K562 (cell line): ENCODE measurements at regions not wholly inside any gene's neighbourhood (a gene's known extent, or its start where the extent isn't known, plus 50 kb on each side); places are given as distances from the start of the nearest gene placed in this dataset.

Experiments used
- ATAC-seq: fragments of 200-7000 bp; cut with Tn5 transposase; 3 replicates; pipeline ENCODE4 v1.9.1; 2020; ENCODE audit warnings: moderate library complexity
- BruUV-seq: library from RNA; stranded (reverse); fragments of 400-500 nt; replicated peaks from 2 replicates; lab custom pipeline; 2021; lab: Mats Ljungman, UMichigan
- CTCF ChIA-PET: fragments of 300-600 bp; formaldehyde crosslinking; extraction: SDS; loops from one replicate; lab custom pipeline; 2021; ENCODE audit warnings: low intra/inter-chr PET ratio; lab: Yijun Ruan, JAX
- POLR2A ChIA-PET: fragments of 300-600, 350-650 bp; sonication (Branson Sonifier 250); formaldehyde crosslinking; extraction: SDS; loops from one replicate; lab custom pipeline; 2021; ENCODE audit warnings: antibody characterized with exemption, inconsistent platforms; lab: Yijun Ruan, JAX
- DNase-seq, 4 experiments: peaks; one replicate each; pipeline versions ENCODE4 v3.0.0 to v3.0.0-alpha.2; 2011 to 2018; ENCODE audit warnings: low spot score in 3 of 4, mixed read lengths in 3 of 4; ENCODE audit errors: extremely low read depth in 1 of 4
- FAIRE-seq: peaks from 2 replicates; lab custom pipeline; 2011; peaks lifted over from hg19 to GRCh38; lab: Jason Lieb, UNC
- H2AFZ ChIP-seq: 2 replicates; pipeline ENCODE4 v1.6.0; 2011; ENCODE audit warnings: low read depth, low read length, control low read depth, inconsistent platforms
- H3K27ac ChIP-seq: fragments of 200-600 bp; 3 replicates; pipeline ENCODE4 v1.8.0; 2011; ENCODE audit warnings: low read depth, mild to moderate bottlenecking, control low read depth, inconsistent platforms, low read length, moderate library complexity, mixed read lengths; ENCODE audit errors: extremely low read depth
- H3K27me3 ChIP-seq, 2 experiments: fragments of 300-600 bp in 1 of 2; 2 replicates in 1 of 2; 3 replicates in 1 of 2; pipeline versions ENCODE4 v1.6.0 to v1.8.0; 2011; ENCODE audit warnings: inconsistent platforms in 2 of 2, low read length in 2 of 2, mild to moderate bottlenecking in 1 of 2, mixed read lengths in 1 of 2, moderate library complexity in 1 of 2; ENCODE audit not compliant: control insufficient read depth in 2 of 2, insufficient read depth in 2 of 2
- H3K36me3 ChIP-seq: fragments of 300-600 bp; 3 replicates; pipeline ENCODE4 v1.8.0; 2011; ENCODE audit warnings: mild to moderate bottlenecking, low read length, inconsistent platforms; ENCODE audit not compliant: control insufficient read depth, insufficient read depth
- H3K4me1 ChIP-seq, 2 experiments: fragments of 200-600 bp in 1 of 2; replicated peaks in 1 of 2; 2 replicates in 1 of 2; 3 replicates in 1 of 2; pipeline versions ENCODE4 v1.5.1 to v1.8.0; 2011; ENCODE audit warnings: inconsistent platforms in 2 of 2, low read length in 2 of 2, mild to moderate bottlenecking in 1 of 2, mixed read lengths in 1 of 2, moderate library complexity in 1 of 2; ENCODE audit not compliant: control insufficient read depth in 2 of 2, insufficient read depth in 2 of 2
- H3K4me2 ChIP-seq: 2 replicates; pipeline ENCODE4 v1.6.1; 2011; ENCODE audit warnings: low read length, control low read depth, inconsistent platforms, mixed read lengths; ENCODE audit not compliant: insufficient read depth
- H3K4me3 ChIP-seq: fragments of 200-600 bp; sonication (generic), shearing (Covaris generic); 2 replicates; pipeline ENCODE4 v1.5.1; 2016; ENCODE audit warnings: control low read depth, inconsistent platforms
- H3K79me2 ChIP-seq: fragments of 200-600 bp; 3 replicates; pipeline ENCODE4 v1.8.0; 2011; ENCODE audit warnings: low read length, inconsistent platforms; ENCODE audit not compliant: control insufficient read depth, insufficient read depth
- H3K9ac ChIP-seq, 2 experiments: 2 replicates each; pipeline versions ENCODE4 v1.6.0 to v1.6.1; 2011; ENCODE audit warnings: low read depth in 2 of 2, low read length in 2 of 2, control low read depth in 1 of 2, inconsistent platforms in 1 of 2, mild to moderate bottlenecking in 1 of 2, mixed read lengths in 1 of 2; ENCODE audit not compliant: insufficient read depth in 1 of 2
- H3K9me1 ChIP-seq: one replicate; pipeline ENCODE4 v1.6.0; 2011; ENCODE audit warnings: inconsistent platforms, mild to moderate bottlenecking, low read length, moderate library complexity; ENCODE audit not compliant: control insufficient read depth, insufficient read depth
- H3K9me3 ChIP-seq: replicated peaks from 2 replicates; pipeline ENCODE4 v1.5.1; 2011; ENCODE audit warnings: low read depth, low read length, inconsistent platforms; ENCODE audit not compliant: control insufficient read depth, insufficient read depth
- H4K20me1 ChIP-seq: replicated peaks from 2 replicates; pipeline ENCODE4 v1.6.1; 2011; ENCODE audit warnings: low read length, inconsistent platforms, mixed read lengths; ENCODE audit not compliant: control insufficient read depth, insufficient read depth
- DACH1 ChIP-seq: fragments of 450-650 bp; IDR thresholded peaks from 2 replicates; pipeline ENCODE4 v1.6.1; 2018; ENCODE audit not compliant: partially characterized antibody
- FOXP4 ChIP-seq: sonication (generic); formaldehyde crosslinking; IDR thresholded peaks from 2 replicates; pipeline ENCODE4 v1.8.0; 2022; ENCODE audit warnings: mild to moderate bottlenecking, missing genetic modification reagents, borderline replicate concordance
- HMGN3 ChIP-seq: IDR thresholded peaks from 2 replicates; pipeline ENCODE4 v1.6.1; 2011; ENCODE audit warnings: borderline replicate concordance, low read depth, mild to moderate bottlenecking, mixed read lengths, low read length; ENCODE audit not compliant: insufficient read length; ENCODE audit errors: extremely low read depth
- KAT8 ChIP-seq: fragments of 450-650 bp; IDR thresholded peaks from 2 replicates; pipeline ENCODE4 v1.6.1; 2016; ENCODE audit warnings: low read depth, mild to moderate bottlenecking
- MAFF ChIP-seq: IDR thresholded peaks from 2 replicates; pipeline ENCODE4 v1.6.1; 2012; ENCODE audit warnings: low read length, improper control_type of control experiment
- MTA2 ChIP-seq: fragments of 450-650 bp; IDR thresholded peaks from 2 replicates; pipeline ENCODE4 v1.6.1; 2016; ENCODE audit warnings: low read depth
- NFIC ChIP-seq: fragments of 450-650 bp; IDR thresholded peaks from 2 replicates; pipeline ENCODE4 v1.6.1; 2017; ENCODE audit warnings: mild to moderate bottlenecking, inconsistent platforms
- NR1H2 ChIP-seq: sonication (generic); formaldehyde crosslinking; IDR thresholded peaks from 2 replicates; pipeline ENCODE4 v1.4.0; 2020; ENCODE audit warnings: mild to moderate bottlenecking, missing genetic modification reagents
- POLR2AphosphoS5 ChIP-seq: IDR thresholded peaks from 2 replicates; pipeline ENCODE4 v1.6.1; 2011; ENCODE audit warnings: mild to moderate bottlenecking, low read depth, low read length, moderate library complexity; ENCODE audit not compliant: control insufficient read depth, insufficient read depth
- PPARD ChIP-seq: fragments of 250-450 bp; sonication (Bioruptor Pico); IDR thresholded peaks from 2 replicates; pipeline ENCODE4 v1.8.0; 2022; ENCODE audit warnings: inconsistent platforms, mild to moderate bottlenecking, moderate library complexity
- SIN3A ChIP-seq, 2 experiments: fragments of 150-350 bp in 1 of 2; IDR thresholded peaks; 2 replicates each; pipeline ENCODE4 v1.6.1; 2011 to 2016; ENCODE audit warnings: borderline replicate concordance in 2 of 2, low read depth in 2 of 2, low read length in 2 of 2, mild to moderate bottlenecking in 2 of 2, moderate library complexity in 2 of 2; ENCODE audit not compliant: control insufficient read depth in 1 of 2
- TEAD4 ChIP-seq, 2 experiments: sonication (generic) in 1 of 2; formaldehyde crosslinking in 1 of 2; IDR thresholded peaks; 2 replicates each; pipeline versions ENCODE4 v1.6.1 to v1.8.0; 2012 to 2022; ENCODE audit warnings: borderline replicate concordance in 1 of 2, inconsistent platforms in 1 of 2, low read length in 1 of 2, mild to moderate bottlenecking in 1 of 2, missing genetic modification reagents in 1 of 2
- U2AF2 ChIP-seq: fragments of 200-400 bp; formaldehyde crosslinking; optimal IDR thresholded peaks from 2 replicates; pipeline ENCODE3; 2017; ENCODE audit warnings: low read depth, mild to moderate bottlenecking, low read length
- ZEB2 ChIP-seq: fragments of 450-650 bp; IDR thresholded peaks from 2 replicates; pipeline ENCODE4 v1.6.1; 2016
- ZKSCAN1 ChIP-seq: fragments of 150-350 bp; IDR thresholded peaks from 2 replicates; pipeline ENCODE4 v1.6.1; 2016; ENCODE audit warnings: low read depth, low read length
- ZNF12 ChIP-seq: sonication (generic); formaldehyde crosslinking; IDR thresholded peaks from 2 replicates; pipeline ENCODE4 v1.4.0; 2020; ENCODE audit warnings: mild to moderate bottlenecking, missing genetic modification reagents
- ZNF184 ChIP-seq: sonication (generic); formaldehyde crosslinking; IDR thresholded peaks from 2 replicates; pipeline ENCODE4 v1.5.0; 2020; ENCODE audit warnings: missing genetic modification reagents
- ZNF561 ChIP-seq: fragments of 450-650 bp; formaldehyde crosslinking; conservative IDR thresholded peaks from 2 replicates; pipeline ENCODE4 v1.4.0; 2020; ENCODE audit warnings: mild to moderate bottlenecking, moderate library complexity
- ZNF717 ChIP-seq: fragments of 250-450 bp; sonication (Bioruptor Pico); IDR thresholded peaks from 2 replicates; pipeline ENCODE4 v1.5.0; 2021
- ZNF780A ChIP-seq: fragments of 250-450 bp; sonication (Bioruptor Pico); IDR thresholded peaks from 2 replicates; pipeline ENCODE4 v1.5.0; 2021; ENCODE audit warnings: mild to moderate bottlenecking
- WGBS: fragments of 100-300 bp; shearing (Covaris generic); methylation state at CpG from one replicate; pipeline ENCODE4 v1.1.6; 2016; ENCODE audit warnings: low coverage, mixed read lengths; ENCODE audit not compliant: insufficient coverage; ENCODE audit errors: missing lambda C conversion rate; 5-methylcytosine and 5-hydroxymethylcytosine counted together
- in situ Hi-C: fragments of 300-500 bp; cut with MboI; formaldehyde crosslinking; loops from 4 replicates; pipeline ENCODE4 v1.15.0; 2018; ENCODE audit warnings: inconsistent platforms, mixed read lengths
- intact Hi-C: fragments of 100-400 bp; cut with micrococcal nuclease; formaldehyde crosslinking; loops from 2 replicates; pipeline ENCODE4 v1.14.2; 2022
- TF ChIP-seq, protein P1 (sequence below), 2 experiments: fragments of 450-650 bp in 1 of 2; sonication (generic) in 1 of 2; formaldehyde crosslinking in 1 of 2; IDR thresholded peaks in 1 of 2; conservative IDR thresholded peaks in 1 of 2; 2 replicates each; pipeline versions ENCODE4 v1.6.1 to v1.8.1; 2016 to 2023; ENCODE audit warnings: mild to moderate bottlenecking in 2 of 2, moderate library complexity in 2 of 2, inconsistent platforms in 1 of 2, missing genetic modification reagents in 1 of 2

GRCh38 chr16:80260906-80261311, 279.9 kb upstream of the DYNLRB2 start (continued):
- TF ChIP-seq, protein P1, sequence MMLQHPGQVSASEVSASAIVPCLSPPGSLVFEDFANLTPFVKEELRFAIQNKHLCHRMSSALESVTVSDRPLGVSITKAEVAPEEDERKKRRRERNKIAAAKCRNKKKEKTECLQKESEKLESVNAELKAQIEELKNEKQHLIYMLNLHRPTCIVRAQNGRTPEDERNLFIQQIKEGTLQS (IDR thresholded peaks at IDR 0.05), result no peak
- TF ChIP-seq, protein P1 (CRISPR knock-in tag; conservative IDR thresholded peaks at IDR 0.05), result no peak
- TF ChIP-seq, all 486 proteins: peak for 0

DNA sequence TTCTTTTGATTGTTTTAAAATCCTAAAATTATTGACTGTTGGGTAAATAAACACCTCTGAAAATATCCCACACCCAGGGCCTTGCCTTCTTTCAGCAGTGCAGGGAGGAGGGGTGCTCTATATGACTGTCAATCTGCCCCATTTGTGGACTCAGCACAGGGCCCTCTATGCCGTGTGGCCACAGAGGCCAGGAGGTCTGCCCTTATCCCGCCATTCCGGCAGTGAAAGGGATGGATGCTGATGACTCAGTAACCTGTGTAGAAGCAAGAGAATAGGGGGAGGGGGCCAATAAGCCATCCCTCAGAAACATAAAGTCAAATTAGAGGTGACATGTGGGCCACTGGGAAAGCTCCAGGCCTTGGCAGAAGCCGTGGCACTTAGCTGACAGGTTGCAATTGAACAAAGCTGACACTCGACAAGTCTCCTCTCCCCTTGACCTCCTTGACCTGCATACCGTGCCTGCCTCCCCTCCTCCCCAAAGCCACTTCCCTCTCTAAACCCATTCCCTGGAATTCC, 281.4 kb upstream of the DYNLRB2 start:
- BruUV-seq, result no TSS peak
- FAIRE-seq, result no peak
- Histone ChIP-seq H3K9me1 (no peaks in the 10 kb centered on the region), H2AFZ (no peak overlapping the region), H3K27me3 (no peaks in the 10 kb centered on the region), H3K36me3 (no peaks in the 10 kb centered on the region), H3K9me3 (no peaks in the 10 kb centered on the region), H3K27ac (no peak overlapping the region), H3K4me3 (no peak overlapping the region), H3K9ac (no peak overlapping the region), H3K79me2 (no peaks in the 10 kb centered on the region), H4K20me1 (no peaks in the 10 kb centered on the region), H3K4me1 (no peaks in the 10 kb centered on the region), H3K4me2 (no peak overlapping the region)
- TF ChIP-seq NFIC, result no peak
- no peak for TF ChIP-seq TEAD4 (IDR thresholded peaks at IDR 0.05; ENCODE audit: low read length)
- no peak for TF ChIP-seq TEAD4 (CRISPR knock-in tag; IDR thresholded peaks at IDR 0.05; ENCODE audit: borderline replicate concordance)
- TF ChIP-seq ZKSCAN1, result no peak
- no peak for TF ChIP-seq ZNF184 (CRISPR knock-in tag)
- no peak for TF ChIP-seq MTA2
- TF ChIP-seq HMGN3, result no peak
- no peak for TF ChIP-seq KAT8
- TF ChIP-seq MAFF, result no peak
- no peak for TF ChIP-seq DACH1
- TF ChIP-seq NR1H2 (CRISPR knock-in tag), result no peak
- no peak for TF ChIP-seq FOXP4 (CRISPR knock-in tag)
- no peak for TF ChIP-seq PPARD (CRISPR knock-in tag)
- no peak for TF ChIP-seq ZNF717 (CRISPR knock-in tag)
- TF ChIP-seq U2AF2, result no peak
- TF ChIP-seq ZNF780A (CRISPR knock-in tag), result no peak
- no peak for TF ChIP-seq POLR2AphosphoS5
- no peak for TF ChIP-seq SIN3A (IDR thresholded peaks at IDR 0.05; ENCODE audit: borderline replicate concordance in 2 of 2, control insufficient read depth in 1 of 2, low read depth in 2 of 2, low read length in 2 of 2)
- TF ChIP-seq ZNF561 (CRISPR knock-in tag), result no peak
- no peak for TF ChIP-seq ZNF12
- TF ChIP-seq ZEB2, result no peak
- no peak for DNase-seq
- intact Hi-C loops, result no loop called here
- ChIA-PET POLR2A (no interaction called here), CTCF (no interaction called here)
- 2% methylated on average over 6 of the region's 6 CpGs for WGBS
- ATAC-seq, result no peak
- in situ Hi-C loops, result no loop called here
